GM10266 (cell line): ENCODE measurements at regions not wholly inside any gene's neighbourhood (a gene's known extent, or its start where the extent isn't known, plus 50 kb on each side); places are given as distances from the start of the nearest gene placed in this dataset.

Source experiments
- DNase-seq: peaks from one replicate; pipeline ENCODE4 v3.0.0; 2012; ENCODE audit errors: extremely low spot score
- CTCF ChIP-seq: IDR thresholded peaks from 2 replicates; pipeline ENCODE4 v1.5.1; 2012; ENCODE audit warnings: mild to moderate bottlenecking, low read depth; ENCODE audit not compliant: control insufficient read depth, insufficient read depth; ENCODE audit errors: missing control alignments

- DNase-seq: no peak
- no peak for TF ChIP-seq CTCF
Observed at GRCh38 chr9:126043681-126044080, 282.9 kb upstream of the MVB12B start.

- DNase-seq: no peak
- no peak for TF ChIP-seq CTCF
Observed at GRCh38 chr9:126049088-126049487, 277.5 kb upstream of the MVB12B start.

- no peak for DNase-seq
- TF ChIP-seq CTCF: no peak
Observed at GRCh38 chr9:126049896-126050604, 276.6 kb upstream of the MVB12B start.

- TF ChIP-seq CTCF: no peak
- no peak for DNase-seq
Observed at GRCh38 chr9:126050605-126050990, 276.0 kb upstream of the MVB12B start.

- TF ChIP-seq CTCF: no peak
- DNase-seq: no peak
Observed at GRCh38 chr9:126051446-126052130, 275.0 kb upstream of the MVB12B start.

- DNase-seq: no peak
- TF ChIP-seq CTCF: no peak
Observed at GRCh38 chr9:126052791-126053190, 273.8 kb upstream of the MVB12B start.

- TF ChIP-seq CTCF: no peak
- no peak for DNase-seq
Observed at GRCh38 chr9:126053913-126054312, 272.7 kb upstream of the MVB12B start.
